Fibroblast of skin of right biceps (primary cell): ENCODE measurements at regions not wholly inside any gene's neighbourhood (a gene's known extent, or its start where the extent isn't known, plus 50 kb on each side); places are given as distances from the start of the nearest gene placed in this dataset.

Source experiments
- DNase-seq: peaks from one replicate; pipeline ENCODE4 v3.0.0-alpha.2; 2013

GRCh38 chr11:116467823-116468222, 305.0 kb downstream of the BUD13 start:
- peak; percentile 84 for DNase-seq

GRCh38 chr11:116466801-116467200, 306.0 kb downstream of the BUD13 start:
- DNase-seq = no peak

GRCh38 chr11:116466191-116466590, 306.6 kb downstream of the BUD13 start:
- no peak for DNase-seq

- no peak for DNase-seq
Observed at GRCh38 chr11:116465056-116465455, 307.7 kb downstream of the BUD13 start.

GRCh38 chr11:116461789-116462188, 311.0 kb downstream of the BUD13 start:
- DNase-seq = peak; percentile 30

- no peak for DNase-seq
Observed at GRCh38 chr11:116460156-116460920, 312.4 kb downstream of the BUD13 start.

- no peak for DNase-seq
Observed at GRCh38 chr11:116459185-116460045, 313.4 kb downstream of the BUD13 start.

GRCh38 chr11:116458546-116458945, 314.2 kb downstream of the BUD13 start:
- DNase-seq = no peak

- DNase-seq = no peak
Observed at GRCh38 chr11:116457336-116458007, 315.3 kb downstream of the BUD13 start.

- no peak for DNase-seq
Observed at GRCh38 chr11:116454951-116455350, 317.8 kb downstream of the BUD13 start.

- peak; percentile 42 for DNase-seq
Observed at GRCh38 chr11:116454020-116454645, 318.7 kb downstream of the BUD13 start.

GRCh38 chr11:116452461-116452860, 320.3 kb downstream of the BUD13 start:
- DNase-seq = no peak

- no peak for DNase-seq
Observed at GRCh38 chr11:116449522-116449921, 323.3 kb downstream of the BUD13 start.

GRCh38 chr11:116446048-116446941, 326.5 kb downstream of the BUD13 start:
- DNase-seq = no peak

GRCh38 chr11:116445108-116446047, 327.4 kb downstream of the BUD13 start:
- DNase-seq = no peak

GRCh38 chr11:116442238-116442752, 330.5 kb downstream of the BUD13 start:
- DNase-seq = no peak

- DNase-seq = no peak
Observed at GRCh38 chr11:116439361-116439677, 333.5 kb downstream of the BUD13 start.

- no peak for DNase-seq
Observed at GRCh38 chr11:116438651-116439360, 334.0 kb downstream of the BUD13 start.

- no peak for DNase-seq
Observed at GRCh38 chr11:116434986-116435385, 337.8 kb downstream of the BUD13 start.

GRCh38 chr11:116432301-116432700, 340.5 kb downstream of the BUD13 start:
- DNase-seq = no peak
